ENCODE measurements at regions not wholly inside any gene's neighbourhood (a gene's known extent, or its start where the extent isn't known, plus 50 kb on each side); places are given as distances from the start of the nearest gene placed in this dataset.

DNA sequence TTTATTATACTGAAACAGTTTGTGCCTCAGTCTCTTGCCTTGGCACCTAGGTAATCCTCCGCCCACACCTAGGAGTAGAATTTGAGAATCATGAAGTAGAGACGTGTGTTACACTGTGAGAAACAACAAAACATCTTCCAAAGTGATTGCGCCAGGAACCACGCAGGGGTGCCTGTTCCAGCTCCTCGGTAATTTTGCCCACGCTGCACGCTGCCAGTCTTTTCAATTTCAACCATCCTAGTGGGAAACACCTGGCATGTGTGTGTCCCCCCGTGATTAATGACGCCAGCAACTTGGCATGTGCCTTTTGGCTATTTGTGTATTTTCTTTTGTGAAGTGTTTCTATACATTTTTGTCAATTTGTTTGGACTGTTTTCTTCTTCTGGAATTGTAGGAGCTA lies 919.1 kb downstream of the BRD1 start:
- Histone ChIP-seq H3K4me1 (no peaks in the 10 kb centered on the region), H3K36me3 (no peaks in the 10 kb centered on the region), H3K9me3 (no peaks in the 10 kb centered on the region), H3K27me3 (no peaks in the 10 kb centered on the region), H3K27ac (no peak overlapping the region), H3K4me3 (no peak overlapping the region)
- TF ChIP-seq, protein P1, sequence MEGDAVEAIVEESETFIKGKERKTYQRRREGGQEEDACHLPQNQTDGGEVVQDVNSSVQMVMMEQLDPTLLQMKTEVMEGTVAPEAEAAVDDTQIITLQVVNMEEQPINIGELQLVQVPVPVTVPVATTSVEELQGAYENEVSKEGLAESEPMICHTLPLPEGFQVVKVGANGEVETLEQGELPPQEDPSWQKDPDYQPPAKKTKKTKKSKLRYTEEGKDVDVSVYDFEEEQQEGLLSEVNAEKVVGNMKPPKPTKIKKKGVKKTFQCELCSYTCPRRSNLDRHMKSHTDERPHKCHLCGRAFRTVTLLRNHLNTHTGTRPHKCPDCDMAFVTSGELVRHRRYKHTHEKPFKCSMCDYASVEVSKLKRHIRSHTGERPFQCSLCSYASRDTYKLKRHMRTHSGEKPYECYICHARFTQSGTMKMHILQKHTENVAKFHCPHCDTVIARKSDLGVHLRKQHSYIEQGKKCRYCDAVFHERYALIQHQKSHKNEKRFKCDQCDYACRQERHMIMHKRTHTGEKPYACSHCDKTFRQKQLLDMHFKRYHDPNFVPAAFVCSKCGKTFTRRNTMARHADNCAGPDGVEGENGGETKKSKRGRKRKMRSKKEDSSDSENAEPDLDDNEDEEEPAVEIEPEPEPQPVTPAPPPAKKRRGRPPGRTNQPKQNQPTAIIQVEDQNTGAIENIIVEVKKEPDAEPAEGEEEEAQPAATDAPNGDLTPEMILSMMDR (IDR thresholded peaks at IDR 0.05) = no peak
- DNase-seq (ENCODE audit: low spot score) = no peak

GRCh38 chr22:48907591-48907990 lies 920.1 kb downstream of the BRD1 start:
- no peaks in the 10 kb centered on the region for H3K27me3 ChIP-seq

GRCh38 chr22:48906216-48906835 lies 921.3 kb downstream of the BRD1 start:
- Histone ChIP-seq H3K36me3 (no peaks in the 10 kb centered on the region), H3K27ac (no peak overlapping the region), H3K4me1 (no peaks in the 10 kb centered on the region), H3K9me3 (no peaks in the 10 kb centered on the region), H3K4me3 (no peak overlapping the region), H3K27me3 (no peaks in the 10 kb centered on the region)
- TF ChIP-seq, protein P1 (IDR thresholded peaks at IDR 0.05) = no peak
- no peak for DNase-seq (ENCODE audit: low spot score)

More at GRCh38 chr22:48907591-48907990, 920.1 kb downstream of the BRD1 start:
- TF ChIP-seq, protein P1 (IDR thresholded peaks at IDR 0.05) = no peak
- Histone ChIP-seq H3K36me3 (no peaks in the 10 kb centered on the region), H3K27ac (no peak overlapping the region), H3K9me3 (no peaks in the 10 kb centered on the region), H3K4me3 (no peak overlapping the region), H3K4me1 (no peaks in the 10 kb centered on the region)
- no peak for DNase-seq (ENCODE audit: low spot score)

DNA sequence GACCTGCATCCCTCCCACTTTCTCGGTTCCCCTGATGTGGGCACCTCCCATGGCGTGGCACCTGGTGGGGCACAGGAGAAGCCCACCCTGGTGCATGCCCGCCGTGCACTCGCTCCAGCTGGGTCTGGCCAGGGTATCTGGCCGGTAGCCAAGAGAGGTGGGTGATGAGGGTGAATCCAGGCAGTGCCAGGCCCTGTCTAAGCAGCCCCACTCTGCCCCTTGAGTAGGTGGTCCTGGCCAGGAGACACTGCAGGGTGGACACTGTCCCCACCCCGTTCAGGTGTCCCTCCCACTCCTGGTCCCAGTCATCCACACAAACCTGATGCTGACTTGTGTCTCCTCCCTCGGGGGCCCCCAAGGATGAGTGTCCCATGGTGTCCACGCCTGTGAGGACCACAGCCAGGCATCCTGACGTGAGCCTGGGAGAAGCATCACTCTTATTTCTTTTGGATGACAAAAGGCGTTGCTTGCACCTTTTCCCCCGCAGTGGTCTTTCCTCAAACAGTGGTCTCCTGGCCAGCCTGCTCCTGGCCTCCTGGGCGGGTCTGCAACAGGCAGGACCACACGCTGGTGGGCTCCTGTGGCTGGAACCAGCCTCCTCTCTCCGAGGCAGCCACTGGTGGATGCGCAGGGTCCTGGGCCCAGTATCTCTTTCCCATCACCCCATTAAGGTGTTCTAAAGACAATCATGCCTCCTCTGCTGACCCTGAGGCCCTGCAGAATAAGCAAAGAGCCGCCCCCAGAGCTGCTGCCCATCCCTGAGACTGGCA lies 922.3 kb downstream of the BRD1 start:
- Histone ChIP-seq H3K27ac (no peak overlapping the region), H3K27me3 (no peaks in the 10 kb centered on the region), H3K9me3 (no peaks in the 10 kb centered on the region), H3K36me3 (no peaks in the 10 kb centered on the region), H3K4me3 (no peak overlapping the region), H3K4me1 (no peaks in the 10 kb centered on the region)
- TF ChIP-seq, protein P1 (IDR thresholded peaks at IDR 0.05) = no peak
- no peak for DNase-seq (ENCODE audit: low spot score)

- Histone ChIP-seq H3K9me3 (no peaks in the 10 kb centered on the region), H3K27me3 (no peaks in the 10 kb centered on the region), H3K4me1 (no peaks in the 10 kb centered on the region), H3K36me3 (no peaks in the 10 kb centered on the region), H3K4me3 (no peak overlapping the region), H3K27ac (no peak overlapping the region)
- DNase-seq (ENCODE audit: low spot score) = no peak
- TF ChIP-seq, protein P1 (IDR thresholded peaks at IDR 0.05) = no peak
These were observed 924.6 kb downstream of the BRD1 start for GRCh38 chr22:48902983-48903650.

Measured in right atrium auricular region (tissue), 2 donors.